HG03457 (cell line): ENCODE measurements at regions not wholly inside any gene's neighbourhood (a gene's known extent, or its start where the extent isn't known, plus 50 kb on each side); places are given as distances from the start of the nearest gene placed in this dataset.
"Not testable (repeated sequence)": the region's sequence is repeated elsewhere in the genome, so short reads cannot be mapped to it uniquely, and the experiment has no call there.

Experiments used
- ATAC-seq: cut with Tn5 transposase; IDR thresholded peaks from one replicate; pipeline ENCODE4 v1.9.1; 2021; ENCODE audit warnings: moderate number of reproducible peaks; ENCODE audit not compliant: unreplicated experiment

DNA sequence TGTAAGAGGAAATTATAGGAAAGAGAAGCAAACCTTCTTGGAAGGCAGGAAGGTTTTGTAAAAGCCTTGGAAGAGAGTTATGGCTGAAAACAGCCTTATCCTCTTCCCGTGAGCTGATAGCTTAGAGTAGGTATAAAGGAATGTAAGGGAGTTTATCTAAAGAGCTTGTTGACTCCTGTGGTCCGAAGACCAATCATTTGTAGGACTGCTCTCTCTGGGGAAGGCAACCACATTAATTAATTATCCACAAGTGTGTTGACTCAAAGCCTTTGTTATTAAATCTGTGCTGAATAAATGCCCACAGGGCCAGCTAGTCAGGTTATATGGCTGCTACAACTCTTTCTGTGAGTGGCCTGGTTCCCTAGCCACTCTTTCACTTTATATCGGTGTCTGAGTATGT lies 452.1 kb upstream of the RASGRP1 start:
- no peak for ATAC-seq

DNA sequence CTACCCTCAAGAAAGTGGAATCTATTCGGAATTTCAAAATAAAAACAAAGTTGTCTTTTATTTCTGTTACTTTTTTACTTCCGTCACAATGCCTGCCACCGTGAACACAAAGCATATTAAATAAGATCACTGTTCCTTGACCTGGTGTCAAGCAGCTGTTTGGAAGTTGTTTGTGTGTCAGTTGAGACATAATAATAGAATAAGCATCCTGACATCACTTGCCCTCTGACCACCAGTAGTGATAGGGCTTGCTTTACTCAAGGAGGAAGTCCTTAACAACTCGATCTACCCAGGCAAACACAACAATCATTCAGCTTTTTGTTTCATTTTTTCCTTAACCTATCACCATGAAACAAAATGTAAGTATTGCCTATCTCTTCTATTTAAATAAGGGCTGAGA lies 454.4 kb upstream of the RASGRP1 start:
- no peak for ATAC-seq

DNA sequence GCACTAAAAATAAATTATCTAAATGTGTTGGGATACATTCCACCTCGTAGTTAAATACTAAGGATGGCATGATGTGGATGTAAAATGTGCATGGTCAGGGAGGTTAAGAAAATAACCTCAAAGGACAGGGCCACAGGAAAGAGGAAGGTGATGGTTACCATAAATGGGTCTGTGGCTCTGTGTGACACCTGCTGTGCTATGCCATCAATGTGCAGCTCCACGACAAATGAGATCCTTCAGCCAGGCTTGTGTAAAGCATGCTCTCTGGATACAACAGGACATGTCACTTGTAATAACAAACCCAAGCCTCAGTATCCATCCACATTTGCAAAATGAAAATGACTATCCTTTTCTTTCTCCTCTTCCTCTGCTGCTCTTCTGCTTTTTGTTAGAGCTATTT lies 456.7 kb upstream of the RASGRP1 start:
- no peak for ATAC-seq

DNA sequence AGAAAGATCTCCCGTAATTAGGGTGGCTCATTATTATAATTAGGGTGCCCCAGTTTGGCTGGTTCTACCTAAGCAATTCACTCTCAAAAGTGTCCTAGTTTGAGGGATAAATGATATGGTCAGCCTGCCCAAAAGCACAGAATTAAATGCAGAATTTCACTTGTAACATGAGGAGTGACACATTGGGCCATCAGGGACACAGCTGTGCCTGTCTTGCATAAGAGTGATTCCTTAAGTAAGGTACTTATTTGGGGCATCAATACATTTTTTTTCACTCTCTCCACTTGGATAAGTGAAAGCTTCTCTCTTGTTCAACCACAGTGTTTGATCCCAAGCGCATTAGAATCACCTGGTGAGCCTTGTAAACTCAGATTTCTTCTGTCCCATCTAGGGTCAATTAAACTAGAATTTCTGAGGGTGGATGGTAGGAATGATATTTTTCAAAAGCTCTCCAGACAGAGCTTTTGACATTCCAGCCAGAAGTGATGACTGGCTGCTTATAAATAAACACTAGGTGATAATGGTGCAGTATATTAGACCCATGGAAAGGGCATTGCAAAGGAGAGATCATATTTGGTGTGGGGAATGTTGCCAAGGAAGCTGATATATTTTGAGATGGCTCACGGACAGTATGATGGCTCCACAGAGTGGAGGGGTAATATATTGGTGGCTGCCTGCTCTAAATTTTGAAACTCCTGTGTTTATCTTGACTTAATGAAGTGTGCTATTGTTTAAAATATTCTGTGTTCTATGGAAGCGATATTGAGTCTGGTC lies 458.1 kb upstream of the RASGRP1 start:
- ATAC-seq, result no peak

DNA sequence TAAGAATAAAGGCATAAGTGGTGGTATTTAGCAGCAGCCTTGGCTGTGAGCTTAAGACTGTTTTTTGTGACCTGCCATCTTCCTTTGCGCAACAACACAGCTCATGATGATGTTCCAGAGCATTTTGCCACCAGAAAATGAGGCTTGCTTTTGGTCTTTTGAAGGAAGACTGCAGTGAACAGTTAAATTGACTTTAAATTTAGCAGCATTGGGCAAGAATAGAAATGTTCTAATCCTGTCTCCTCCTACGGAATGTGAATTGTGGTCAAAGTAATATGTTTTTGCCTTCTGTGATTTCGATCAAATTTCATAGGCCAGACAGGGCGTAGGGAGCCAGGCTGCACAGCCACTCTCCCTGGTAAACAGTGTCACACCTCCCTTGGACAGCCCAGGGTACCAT lies 460.7 kb upstream of the RASGRP1 start:
- ATAC-seq, result no peak

DNA sequence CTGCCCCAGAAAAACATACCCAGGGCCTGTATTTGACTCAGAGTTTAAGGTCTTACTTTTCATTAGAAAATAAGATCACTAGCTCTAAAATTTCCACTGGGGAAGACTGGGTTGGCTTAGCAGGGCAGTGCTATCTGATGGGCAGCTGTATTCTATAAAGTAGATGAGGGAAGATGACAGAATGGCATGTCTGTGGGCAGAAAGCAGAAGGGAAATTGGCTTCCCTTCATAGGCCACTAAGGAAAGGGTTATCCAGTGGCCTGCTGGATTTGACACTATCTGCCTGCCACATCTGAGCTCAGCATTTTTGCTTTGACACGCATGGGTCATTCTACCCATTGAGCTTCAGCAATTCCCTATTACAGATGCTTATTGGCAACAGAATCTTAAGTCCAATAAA lies 461.3 kb upstream of the RASGRP1 start:
- no peak for ATAC-seq

DNA sequence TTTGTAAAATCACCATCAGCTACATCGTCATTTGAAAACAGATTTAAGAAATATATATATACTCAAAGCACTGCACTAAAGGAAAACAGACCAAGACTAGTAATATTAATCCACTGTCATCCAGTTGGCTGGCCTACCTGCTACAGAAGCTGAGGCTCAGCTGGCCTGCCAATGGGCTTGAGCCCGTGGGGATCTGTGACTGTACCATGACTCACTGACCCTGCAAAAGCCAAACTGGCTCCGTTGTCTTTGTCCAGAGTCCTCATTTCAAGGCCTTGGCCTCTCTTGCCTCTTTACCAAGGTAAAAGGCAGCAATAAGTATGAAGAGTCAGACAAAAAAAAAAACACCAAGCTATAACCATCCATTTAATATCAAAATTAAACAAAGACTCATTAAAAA lies 463.5 kb upstream of the RASGRP1 start:
- ATAC-seq, result no peak

DNA sequence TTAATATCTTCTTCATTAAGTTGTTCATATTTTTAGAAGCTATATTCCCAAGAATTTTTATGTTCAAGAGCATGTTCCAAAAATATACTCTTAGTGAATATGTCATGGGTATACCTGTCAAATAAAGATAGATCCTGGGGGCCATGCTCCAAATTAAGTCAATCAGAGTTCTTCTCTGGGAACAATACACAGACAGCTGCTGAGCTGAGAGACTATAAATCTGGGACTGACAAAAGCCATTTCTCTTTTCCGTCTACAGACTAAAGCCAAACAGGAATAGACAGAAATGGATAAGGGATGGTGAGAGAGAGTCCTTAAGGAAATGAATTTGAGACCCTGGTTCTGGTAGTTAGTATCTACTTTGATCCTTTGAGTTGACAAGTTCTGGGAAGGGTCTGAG lies 465.1 kb upstream of the RASGRP1 start:
- ATAC-seq, result no peak

DNA sequence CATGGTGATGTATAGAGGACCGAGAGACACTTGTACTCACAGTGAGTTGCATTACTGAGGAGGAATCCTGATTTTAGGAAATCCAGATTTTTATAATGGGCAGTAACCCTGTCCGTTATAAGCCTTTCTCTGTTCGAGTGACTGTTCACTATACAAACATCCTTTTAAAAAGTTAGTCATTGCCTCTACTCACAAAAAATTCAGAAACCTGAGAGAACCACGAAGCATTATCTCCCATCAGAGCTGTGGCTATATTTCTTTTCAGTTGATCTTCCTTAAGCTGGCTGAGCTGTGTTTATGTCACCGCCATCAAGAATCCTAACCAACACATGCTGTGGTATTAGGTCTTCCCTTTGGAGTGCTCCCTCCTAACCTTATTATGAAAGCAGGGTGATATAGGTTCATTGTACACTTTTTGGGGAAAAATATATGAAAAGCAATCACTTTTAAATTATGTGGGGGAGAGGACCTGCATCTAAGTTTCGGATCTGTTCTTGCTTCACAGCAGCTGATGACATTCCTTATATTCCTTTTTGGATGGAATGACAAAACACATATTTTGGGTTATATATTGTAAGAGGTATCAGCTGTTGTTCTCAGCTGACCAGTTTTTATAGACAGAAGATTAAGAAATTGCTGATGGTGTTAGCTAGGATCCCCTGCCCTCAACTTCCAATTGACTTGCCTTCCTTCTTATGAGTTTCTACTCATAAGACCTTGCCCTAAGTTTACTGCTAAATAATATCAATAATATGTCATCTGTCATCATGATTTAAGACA lies 465.9 kb upstream of the RASGRP1 start:
- no peak for ATAC-seq

DNA sequence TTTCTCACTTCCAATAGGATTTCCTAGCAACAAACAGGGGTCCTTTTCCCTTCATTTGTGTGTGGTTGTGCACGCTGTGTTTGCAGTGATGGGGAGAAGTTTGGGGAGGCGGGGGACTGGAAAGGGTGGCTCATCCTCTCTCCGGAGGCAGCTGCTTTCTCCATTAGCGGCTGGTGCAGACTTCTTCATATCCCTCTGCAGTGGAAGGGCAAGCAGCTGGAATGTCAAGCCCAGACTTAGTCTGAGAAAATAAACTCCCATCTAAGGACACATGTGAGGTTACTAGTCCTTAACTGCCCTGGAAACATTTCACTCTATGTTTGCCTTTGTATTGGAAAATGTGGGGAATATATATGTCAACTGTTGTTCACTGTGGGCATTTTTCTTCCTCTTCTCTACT lies 467.0 kb upstream of the RASGRP1 start:
- ATAC-seq, result no peak

DNA sequence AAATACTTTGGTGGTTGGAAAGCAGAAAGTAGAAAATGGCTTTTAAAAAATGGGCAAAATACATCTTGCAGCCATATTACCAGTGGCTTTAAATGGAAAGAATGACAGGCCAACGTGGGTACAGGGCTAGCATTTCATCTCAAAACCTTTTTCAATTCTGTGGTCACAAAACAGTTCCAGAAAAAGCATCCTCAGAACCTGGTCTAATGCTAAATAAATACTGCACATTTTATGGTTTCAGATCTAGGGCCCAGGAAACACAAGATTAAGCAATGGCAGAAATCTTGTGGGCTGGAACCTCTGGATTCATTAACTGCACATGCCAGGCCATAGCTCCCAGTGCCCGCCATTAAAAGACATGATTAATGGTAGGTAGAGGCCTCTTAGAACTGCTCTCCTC lies 470.2 kb upstream of the RASGRP1 start:
- no peak for ATAC-seq

DNA sequence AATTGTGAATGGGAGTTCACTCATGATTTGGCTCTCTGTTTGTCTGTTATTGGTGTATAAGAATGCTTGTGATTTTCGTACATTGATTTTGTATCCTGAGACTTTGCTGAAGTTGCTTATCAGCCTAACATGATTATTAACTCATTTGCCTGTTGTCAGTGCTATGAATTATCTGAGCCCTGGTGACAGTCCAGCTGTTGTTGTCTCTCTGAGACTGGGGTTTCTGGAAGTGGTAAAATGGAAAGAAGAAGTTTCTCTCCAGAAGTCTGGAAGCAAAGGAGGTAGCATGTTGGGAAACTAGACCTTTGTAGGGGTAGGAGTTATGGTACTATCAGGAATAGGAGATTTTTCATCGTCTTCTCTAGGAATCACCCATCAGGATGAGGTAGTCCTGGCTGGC lies 473.0 kb upstream of the RASGRP1 start:
- not testable (repeated sequence) for ATAC-seq

DNA sequence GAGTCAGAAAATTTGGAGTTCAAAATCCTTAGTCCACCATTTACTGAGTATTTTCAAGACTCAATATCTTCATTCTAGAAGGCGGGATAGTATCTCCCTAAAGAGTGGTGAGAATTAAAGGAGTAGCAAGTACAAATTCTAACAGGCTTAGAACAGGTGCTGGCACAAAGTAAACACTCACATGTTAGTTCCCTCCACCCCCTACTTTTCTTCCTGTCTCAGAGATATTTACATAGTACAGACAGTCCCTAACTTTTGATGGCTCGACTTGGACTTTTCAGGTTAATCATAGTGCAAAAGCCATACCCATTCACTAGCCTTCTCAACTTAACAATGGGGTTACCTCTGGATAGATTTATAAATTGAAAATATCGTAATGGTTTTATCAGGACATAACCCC lies 476.2 kb upstream of the RASGRP1 start:
- ATAC-seq, result no peak

DNA sequence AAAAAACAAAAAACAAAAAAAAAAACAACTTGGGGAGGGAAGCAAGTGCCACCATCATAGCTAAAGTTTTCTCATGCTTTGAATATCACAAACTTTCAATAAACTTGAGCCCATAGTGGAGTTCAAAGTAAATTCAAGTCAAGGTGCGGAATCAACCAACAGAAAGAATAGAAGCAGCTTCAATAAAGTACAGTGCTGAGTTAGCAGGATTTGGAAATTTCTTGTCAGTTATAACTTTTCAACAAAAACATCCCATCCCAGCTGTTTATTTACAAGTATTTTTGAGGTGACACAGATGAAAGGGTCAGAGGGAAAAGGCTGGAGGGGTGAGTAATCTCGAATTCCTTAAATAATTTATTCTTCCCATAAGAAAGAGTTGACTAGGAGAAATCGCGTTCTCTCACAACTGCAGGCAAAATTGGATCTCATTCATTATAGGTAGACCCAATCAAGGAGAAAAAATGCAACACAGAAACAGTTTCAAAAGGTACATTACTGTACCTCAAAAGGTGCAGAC lies 477.4 kb upstream of the RASGRP1 start:
- no peak for ATAC-seq

DNA sequence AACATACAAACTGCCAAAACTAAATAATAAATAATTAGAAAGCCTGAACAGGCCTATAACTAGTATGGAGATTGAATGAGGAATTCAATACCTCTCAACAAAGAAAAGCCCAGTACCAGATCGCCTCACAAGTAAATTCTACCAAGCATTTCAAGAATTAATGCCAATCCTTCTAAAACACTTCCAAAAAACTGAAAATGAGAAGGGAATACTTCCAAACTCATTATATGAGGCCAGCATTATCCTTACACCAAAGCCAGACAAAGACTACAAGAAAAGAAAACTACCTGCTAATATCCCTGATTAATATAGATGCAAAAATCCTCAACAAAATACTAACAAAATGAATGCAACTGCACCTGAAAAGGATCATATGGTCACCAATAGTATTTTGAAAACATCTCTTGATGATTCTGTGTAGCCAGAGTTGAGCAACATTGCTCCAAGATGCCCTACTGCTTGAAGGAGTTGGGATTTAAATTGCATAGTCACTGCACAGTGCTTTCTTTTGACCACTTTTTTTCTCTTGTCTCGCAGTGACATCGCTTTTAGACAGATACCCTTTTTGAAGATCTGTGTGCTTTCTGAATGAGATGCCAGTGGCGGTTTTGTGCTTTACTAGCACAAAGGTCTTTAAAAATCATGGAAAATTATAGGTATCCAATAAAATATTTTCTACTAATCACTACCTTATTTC lies 487.2 kb upstream of the RASGRP1 start:
- no peak for ATAC-seq

DNA sequence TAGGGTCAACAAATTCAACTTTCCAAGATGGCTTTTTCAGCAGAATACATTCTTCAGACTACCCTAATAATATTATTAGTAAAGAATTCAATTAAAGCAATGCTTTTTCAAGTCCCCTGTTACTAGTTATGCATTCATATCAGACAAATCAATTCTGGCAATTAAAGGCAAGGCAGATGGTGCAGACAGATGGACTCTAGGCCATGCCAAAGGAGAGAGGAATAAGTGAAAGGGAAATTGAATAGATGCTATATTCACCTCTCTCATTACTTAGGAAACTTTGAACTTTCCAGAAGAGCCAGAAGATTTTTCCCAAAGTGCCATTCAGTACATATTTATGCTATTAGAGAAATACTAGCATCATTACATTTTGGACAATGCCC lies 487.7 kb upstream of the RASGRP1 start:
- ATAC-seq, result no peak

DNA sequence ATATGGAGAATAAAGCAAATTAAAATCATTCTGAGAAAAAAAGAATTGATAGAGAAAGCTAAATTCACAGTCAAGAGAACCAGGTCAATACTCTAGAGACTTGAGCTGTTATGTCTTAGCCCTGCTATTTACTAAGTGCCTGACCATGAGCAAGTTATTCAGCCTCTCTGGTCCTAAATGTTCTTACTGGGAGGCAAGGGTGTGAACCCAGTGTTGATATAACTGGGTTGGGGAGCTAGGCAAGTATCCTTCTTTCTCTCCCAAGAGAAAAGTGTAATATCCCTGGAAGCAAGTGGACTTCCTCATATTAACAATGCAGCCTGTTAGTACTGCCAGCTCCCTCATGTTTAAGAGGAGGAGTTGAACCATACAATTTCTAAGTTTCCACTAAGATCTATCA lies 488.9 kb upstream of the RASGRP1 start:
- no peak for ATAC-seq

DNA sequence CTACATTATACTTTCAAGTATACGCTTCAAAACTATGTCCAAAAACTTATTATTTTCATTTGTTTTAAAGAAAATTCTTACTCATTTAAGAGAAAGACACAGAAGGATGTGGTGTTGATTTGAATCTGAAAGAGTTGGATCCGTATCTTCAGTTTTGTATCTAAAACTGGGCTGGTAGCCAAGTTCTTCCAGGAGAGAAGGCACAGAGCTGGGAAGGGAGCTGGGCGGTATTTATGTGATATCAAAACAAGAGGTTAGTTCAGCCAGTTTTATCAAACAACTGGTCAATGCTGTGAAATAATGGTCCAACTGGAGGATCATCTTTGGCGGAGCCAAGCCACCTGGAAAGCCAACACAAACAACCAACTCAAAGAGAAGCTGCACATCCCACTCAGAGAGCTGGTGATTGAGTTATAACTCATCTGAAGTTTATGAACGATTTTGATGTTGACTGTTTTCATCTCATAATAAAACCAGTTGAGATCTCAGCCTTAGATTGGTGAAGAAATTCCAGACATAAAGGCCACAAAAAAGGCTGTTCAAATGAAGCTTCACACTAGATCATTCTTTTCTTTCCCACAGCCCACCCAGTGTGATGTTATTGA lies 489.6 kb upstream of the RASGRP1 start:
- no peak for ATAC-seq

DNA sequence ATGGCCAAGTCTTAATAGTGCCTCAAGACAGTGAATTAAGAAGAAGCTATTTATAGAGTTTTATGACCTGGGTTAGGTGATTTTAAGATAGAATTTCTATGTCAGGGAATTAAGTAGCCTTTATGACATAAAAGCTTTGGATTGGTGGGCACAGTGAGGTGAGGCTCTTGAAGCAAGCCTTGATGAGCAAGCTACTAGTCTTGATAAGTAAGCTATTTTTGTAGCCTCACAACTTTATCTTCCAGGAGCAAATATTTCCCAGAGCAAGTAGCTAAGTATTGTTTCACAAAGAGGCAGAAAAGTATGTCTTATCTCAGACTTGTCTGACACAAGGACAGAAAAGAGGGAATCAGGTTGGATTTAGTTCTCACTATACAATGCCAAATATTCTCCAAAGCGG lies 491.7 kb upstream of the RASGRP1 start:
- no peak for ATAC-seq

DNA sequence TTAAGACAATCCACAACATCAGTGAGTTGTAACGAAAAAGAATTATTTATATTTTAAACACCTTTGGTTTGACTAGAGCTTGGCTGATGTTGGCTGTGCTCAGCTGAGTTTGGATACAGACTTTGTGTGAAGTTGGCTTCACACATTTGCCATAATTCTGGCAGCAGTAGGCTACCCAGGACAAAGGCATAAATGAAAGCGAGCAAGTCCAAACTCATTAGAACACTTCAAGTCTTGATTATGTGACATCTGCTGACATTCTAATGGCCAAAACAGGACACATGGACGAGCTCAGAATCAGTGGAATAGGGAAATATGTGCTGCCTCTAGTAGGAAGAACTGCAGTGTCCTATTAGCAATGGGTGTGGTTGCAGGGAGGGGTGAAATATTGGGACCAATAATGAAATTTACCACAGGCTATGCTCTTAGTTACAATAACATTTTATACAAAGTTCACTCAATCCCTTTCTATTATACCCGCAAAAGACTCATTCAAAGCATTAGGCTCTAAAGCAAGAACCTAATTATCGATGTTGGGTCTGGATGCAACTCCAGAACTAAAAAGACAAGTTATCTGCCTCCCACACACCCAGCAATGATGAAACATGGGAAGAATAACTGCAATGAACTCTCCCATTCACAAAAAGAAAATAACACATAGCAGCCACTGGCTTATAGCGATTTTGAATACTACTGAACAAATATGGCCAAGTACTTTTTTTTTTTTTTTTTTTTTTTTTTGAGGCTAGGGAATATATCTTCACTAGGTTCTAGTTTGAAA lies 493.9 kb upstream of the RASGRP1 start:
- ATAC-seq, result no peak

DNA sequence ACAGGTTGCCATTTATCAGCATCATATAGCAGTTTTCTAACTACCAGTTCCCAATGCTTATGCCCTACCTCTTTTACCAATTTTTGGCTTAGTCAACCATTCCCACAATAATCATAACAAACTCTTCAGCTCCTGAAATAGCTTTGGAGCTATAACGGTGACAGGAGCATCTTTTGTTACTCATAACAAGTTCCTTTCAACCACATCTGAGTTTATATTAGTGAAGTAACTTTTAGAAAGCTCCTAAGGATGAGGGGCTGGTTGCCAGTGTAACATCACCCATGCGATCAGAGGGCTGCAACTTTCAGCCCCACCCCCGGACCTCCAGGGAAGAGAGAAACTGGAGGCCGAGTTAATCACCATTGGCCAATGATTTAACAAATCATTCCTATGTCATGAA lies 495.3 kb upstream of the RASGRP1 start:
- no peak for ATAC-seq
